ENCODE measurements at regions not wholly inside any gene's neighbourhood (a gene's known extent, or its start where the extent isn't known, plus 50 kb on each side); places are given as distances from the start of the nearest gene placed in this dataset.

DNA sequence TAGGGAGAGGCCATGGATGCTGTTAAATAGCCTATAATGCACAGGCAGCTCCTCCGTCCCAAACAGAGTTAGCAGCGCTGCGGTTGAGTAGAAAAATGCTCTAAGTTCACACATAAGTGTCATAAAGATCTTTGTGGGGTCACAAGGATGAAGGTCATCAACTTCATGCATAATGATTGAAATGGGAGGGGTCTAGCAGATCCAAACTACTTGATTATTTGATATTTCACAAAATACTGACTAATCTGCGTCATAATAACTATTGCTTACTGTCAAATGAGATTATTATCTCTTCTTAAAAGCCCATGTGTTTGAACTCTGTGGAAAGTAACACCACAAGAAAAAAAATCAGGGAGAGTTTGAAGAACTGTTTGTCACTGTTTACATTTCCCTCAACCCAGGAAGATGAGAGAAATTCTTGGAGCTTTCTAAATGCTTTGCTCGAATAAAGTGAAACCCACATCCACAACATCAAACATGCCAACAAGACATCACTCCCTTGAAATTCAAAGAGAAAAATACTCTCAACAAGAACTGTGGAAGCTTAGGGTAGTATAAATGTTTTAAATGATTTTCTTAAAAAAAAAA lies 50.5 kb upstream of the CREB1 start:
- TF ChIP-seq POLR2AphosphoS5 (IDR thresholded peaks at IDR 0.05) (no peak), POLR2A (IDR thresholded peaks at IDR 0.05) (no peak)
